ENCODE measurements at regions not wholly inside any gene's neighbourhood (a gene's known extent, or its start where the extent isn't known, plus 50 kb on each side); places are given as distances from the start of the nearest gene placed in this dataset.

GRCh38 chr5:86684222-86684621 is 66.5 kb downstream of the COX7C start:
- no peak overlapping the region for H3K4me2 ChIP-seq (ENCODE audit: low read length)
- H2AFZ ChIP-seq: no peak overlapping the region
- no peak overlapping the region for H3K4me3 ChIP-seq (ENCODE audit: low read depth, low read length)
- H3K27me3 ChIP-seq (ENCODE audit: control insufficient read depth, insufficient read depth, low read length): no peaks in the 10 kb centered on the region
- no peak overlapping the region for H3K27ac ChIP-seq
- no peaks in the 10 kb centered on the region for H3K4me1 ChIP-seq
- H3K9ac ChIP-seq: no peak overlapping the region
- no peaks in the 10 kb centered on the region for H3K79me2 ChIP-seq
- no peaks in the 10 kb centered on the region for H3K36me3 ChIP-seq (ENCODE audit: control insufficient read depth, insufficient read depth, low read length)
- no peaks in the 10 kb centered on the region for H3K9me3 ChIP-seq (ENCODE audit: control insufficient read depth, low read length)
- TF ChIP-seq CTCF (IDR thresholded peaks at IDR 0.05): no peak

- Histone ChIP-seq H3K4me2 (ENCODE audit: low read length) (no peak overlapping the region), H3K4me3 (ENCODE audit: low read depth, low read length) (no peak overlapping the region), H2AFZ (no peak overlapping the region), H3K9me3 (ENCODE audit: control insufficient read depth, low read length) (no peaks in the 10 kb centered on the region), H3K79me2 (no peaks in the 10 kb centered on the region), H3K4me1 (no peaks in the 10 kb centered on the region), H3K9ac (no peak overlapping the region), H3K36me3 (ENCODE audit: control insufficient read depth, insufficient read depth, low read length) (no peaks in the 10 kb centered on the region), H3K27ac (no peak overlapping the region), H3K27me3 (ENCODE audit: control insufficient read depth, insufficient read depth, low read length) (no peaks in the 10 kb centered on the region)
- TF ChIP-seq CTCF (IDR thresholded peaks at IDR 0.05): no peak
Measured at GRCh38 chr5:86686046-86686445, 68.3 kb downstream of the COX7C start.

GRCh38 chr5:86688406-86688805 is 70.7 kb downstream of the COX7C start:
- Histone ChIP-seq H3K79me2 (no peaks in the 10 kb centered on the region), H3K4me3 (ENCODE audit: low read depth, low read length) (no peak overlapping the region), H3K27ac (no peak overlapping the region), H3K36me3 (ENCODE audit: control insufficient read depth, insufficient read depth, low read length) (no peaks in the 10 kb centered on the region), H3K4me1 (no peaks in the 10 kb centered on the region), H3K9me3 (ENCODE audit: control insufficient read depth, low read length) (no peaks in the 10 kb centered on the region), H3K4me2 (ENCODE audit: low read length) (no peak overlapping the region), H3K27me3 (ENCODE audit: control insufficient read depth, insufficient read depth, low read length) (no peaks in the 10 kb centered on the region), H3K9ac (no peak overlapping the region), H2AFZ (no peak overlapping the region)
- TF ChIP-seq CTCF (IDR thresholded peaks at IDR 0.05): no peak

- H3K79me2 ChIP-seq: no peaks in the 10 kb centered on the region
- no peak for TF ChIP-seq CTCF (IDR thresholded peaks at IDR 0.05)
- H2AFZ ChIP-seq: no peak overlapping the region
- H3K4me3 ChIP-seq (ENCODE audit: low read depth, low read length): no peak overlapping the region
- H3K4me1 ChIP-seq: no peaks in the 10 kb centered on the region
- H3K4me2 ChIP-seq (ENCODE audit: low read length): no peak overlapping the region
- no peaks in the 10 kb centered on the region for H3K27me3 ChIP-seq (ENCODE audit: control insufficient read depth, insufficient read depth, low read length)
- no peaks in the 10 kb centered on the region for H3K9me3 ChIP-seq (ENCODE audit: control insufficient read depth, low read length)
- no peak overlapping the region for H3K9ac ChIP-seq
- no peaks in the 10 kb centered on the region for H3K36me3 ChIP-seq (ENCODE audit: control insufficient read depth, insufficient read depth, low read length)
- no peak overlapping the region for H3K27ac ChIP-seq
Measured at GRCh38 chr5:86689103-86689729, 71.5 kb downstream of the COX7C start.

- Histone ChIP-seq H3K9me3 (ENCODE audit: control insufficient read depth, low read length) (no peaks in the 10 kb centered on the region), H3K79me2 (no peaks in the 10 kb centered on the region), H3K4me1 (no peaks in the 10 kb centered on the region), H3K27me3 (ENCODE audit: control insufficient read depth, insufficient read depth, low read length) (no peaks in the 10 kb centered on the region), H2AFZ (no peak overlapping the region), H3K4me2 (ENCODE audit: low read length) (no peak overlapping the region), H3K4me3 (ENCODE audit: low read depth, low read length) (no peak overlapping the region), H3K27ac (no peak overlapping the region), H3K36me3 (ENCODE audit: control insufficient read depth, insufficient read depth, low read length) (no peaks in the 10 kb centered on the region), H3K9ac (no peak overlapping the region)
- no peak for TF ChIP-seq CTCF (IDR thresholded peaks at IDR 0.05)
Measured at GRCh38 chr5:86709157-86709881, 91.6 kb downstream of the COX7C start.

Data from parathyroid adenoma (tissue), 2 donors.